MCF 10A (cell line): ENCODE measurements at regions not wholly inside any gene's neighbourhood (a gene's known extent, or its start where the extent isn't known, plus 50 kb on each side); places are given as distances from the start of the nearest gene placed in this dataset.

Experiments used
- BruUV-seq: library from RNA; stranded (reverse); fragments of 400-500 nt; replicated peaks from 2 replicates; lab custom pipeline; 2021; lab: Mats Ljungman, UMichigan
- CTCF ChIA-PET: fragments of 300-600 bp; sonication (Branson Sonifier 250); formaldehyde crosslinking; extraction: SDS; loops from one replicate; lab custom pipeline; 2021; ENCODE audit warnings: antibody characterized with exemption, inconsistent platforms; lab: Yijun Ruan, JAX
- POLR2A ChIA-PET: fragments of 300-600, 350-650 bp; sonication (Branson Sonifier 250); formaldehyde crosslinking; extraction: SDS; loops from one replicate; lab custom pipeline; 2020; ENCODE audit warnings: antibody characterized with exemption, inconsistent platforms; lab: Yijun Ruan, JAX
- DNase-seq: peaks from one replicate; pipeline ENCODE4 v3.0.0-alpha.2; 2018; ENCODE audit not compliant: unreplicated experiment
- H3K27ac Mint-ChIP-seq: one replicate; pipeline ENCODE4 v1.8.0; 2022; ENCODE audit warnings: mild to moderate bottlenecking, low read depth, mixed read lengths; ENCODE audit not compliant: unreplicated experiment
- H3K27me3 Mint-ChIP-seq: one replicate; pipeline ENCODE4 v1.8.0; 2022; ENCODE audit warnings: mixed read lengths; ENCODE audit not compliant: insufficient read depth, unreplicated experiment
- H3K36me3 Mint-ChIP-seq: one replicate; pipeline ENCODE4 v1.8.0; 2022; ENCODE audit warnings: mild to moderate bottlenecking, moderate library complexity, mixed read lengths; ENCODE audit not compliant: insufficient read depth, unreplicated experiment
- H3K4me1 Mint-ChIP-seq: one replicate; pipeline ENCODE4 v1.8.0; 2022; ENCODE audit warnings: mixed read lengths; ENCODE audit not compliant: insufficient read depth, unreplicated experiment
- H3K4me3 Mint-ChIP-seq: one replicate; pipeline ENCODE4 v1.8.0; 2022; ENCODE audit warnings: mild to moderate bottlenecking, moderate library complexity, mixed read lengths; ENCODE audit not compliant: unreplicated experiment
- H3K9me3 Mint-ChIP-seq: one replicate; pipeline ENCODE4 v1.8.0; 2022; ENCODE audit warnings: mixed read lengths; ENCODE audit not compliant: unreplicated experiment
- intact Hi-C: fragments of 100-400 bp; cut with micrococcal nuclease; formaldehyde crosslinking; loops from 2 replicates; pipeline ENCODE4 v1.14.1; 2022
- TF ChIP-seq, protein P1 (sequence below): fragments of 200-600 bp; IDR thresholded peaks from one replicate; pipeline ENCODE4 v1.8.0; 2022; ENCODE audit warnings: antibody characterized with exemption, mild to moderate bottlenecking; ENCODE audit not compliant: unreplicated experiment

- no peaks in the 10 kb centered on the region for H3K36me3 Mint-ChIP-seq
- H3K27me3 Mint-ChIP-seq = peaks cover 22% of the 10 kb centered on the region
- no peaks in the 10 kb centered on the region for H3K4me1 Mint-ChIP-seq
- no peak overlapping the region for H3K27ac Mint-ChIP-seq
- DNase-seq = no peak
- BruUV-seq = no TSS peak
- no peak overlapping the region for H3K4me3 Mint-ChIP-seq
- TF ChIP-seq, protein P1, sequence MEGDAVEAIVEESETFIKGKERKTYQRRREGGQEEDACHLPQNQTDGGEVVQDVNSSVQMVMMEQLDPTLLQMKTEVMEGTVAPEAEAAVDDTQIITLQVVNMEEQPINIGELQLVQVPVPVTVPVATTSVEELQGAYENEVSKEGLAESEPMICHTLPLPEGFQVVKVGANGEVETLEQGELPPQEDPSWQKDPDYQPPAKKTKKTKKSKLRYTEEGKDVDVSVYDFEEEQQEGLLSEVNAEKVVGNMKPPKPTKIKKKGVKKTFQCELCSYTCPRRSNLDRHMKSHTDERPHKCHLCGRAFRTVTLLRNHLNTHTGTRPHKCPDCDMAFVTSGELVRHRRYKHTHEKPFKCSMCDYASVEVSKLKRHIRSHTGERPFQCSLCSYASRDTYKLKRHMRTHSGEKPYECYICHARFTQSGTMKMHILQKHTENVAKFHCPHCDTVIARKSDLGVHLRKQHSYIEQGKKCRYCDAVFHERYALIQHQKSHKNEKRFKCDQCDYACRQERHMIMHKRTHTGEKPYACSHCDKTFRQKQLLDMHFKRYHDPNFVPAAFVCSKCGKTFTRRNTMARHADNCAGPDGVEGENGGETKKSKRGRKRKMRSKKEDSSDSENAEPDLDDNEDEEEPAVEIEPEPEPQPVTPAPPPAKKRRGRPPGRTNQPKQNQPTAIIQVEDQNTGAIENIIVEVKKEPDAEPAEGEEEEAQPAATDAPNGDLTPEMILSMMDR = no peak
- CTCF ChIA-PET = no interaction called here
- intact Hi-C loops = no loop called here
- H3K9me3 Mint-ChIP-seq = no peaks in the 10 kb centered on the region
- POLR2A ChIA-PET = interaction anchor here (0.5 to 1.0 kb wide), 2 partner anchors 65 to 821 kb away, joined by 3 read pairs; no protein-coding TSS in a partner anchor
Observed at GRCh38 chr14:22497671-22498093, 91.3 kb downstream of the DAD1 start.

DNA sequence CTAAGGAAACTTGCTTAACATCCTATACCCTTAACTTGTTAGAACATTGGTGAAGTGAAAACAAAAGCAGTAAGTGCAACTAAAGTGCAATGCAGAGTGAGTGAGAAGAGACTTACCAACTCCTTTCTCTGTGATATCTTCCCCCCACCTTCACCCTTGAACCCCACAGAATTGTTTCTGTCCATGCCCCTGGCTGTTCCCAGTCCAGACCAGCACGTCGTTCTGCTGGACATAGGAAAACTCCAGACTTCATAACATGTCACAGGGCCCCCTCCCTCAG, 91.9 kb downstream of the DAD1 start:
- Mint-ChIP-seq H3K27ac (no peak overlapping the region), H3K4me1 (no peaks in the 10 kb centered on the region), H3K36me3 (no peaks in the 10 kb centered on the region), H3K4me3 (no peak overlapping the region), H3K9me3 (no peaks in the 10 kb centered on the region), H3K27me3 (peaks cover 28% of the 10 kb centered on the region)
- no peak for DNase-seq
- intact Hi-C loops = no loop called here
- POLR2A ChIA-PET = interaction anchor here (0.5 kb wide), 1 partner anchor 822 kb away, joined by 3 read pairs; no protein-coding TSS in a partner anchor
- BruUV-seq = no TSS peak
- TF ChIP-seq, protein P1 = no peak
- CTCF ChIA-PET = no interaction called here

- no peaks in the 10 kb centered on the region for H3K9me3 Mint-ChIP-seq
- TF ChIP-seq, protein P1 = no peak
- BruUV-seq = no TSS peak
- intact Hi-C loops = no loop called here
- H3K27ac Mint-ChIP-seq = no peak overlapping the region
- H3K27me3 Mint-ChIP-seq = peaks cover 53% of the 10 kb centered on the region
- POLR2A ChIA-PET = no interaction called here
- H3K4me3 Mint-ChIP-seq = no peak overlapping the region
- CTCF ChIA-PET = no interaction called here
- no peaks in the 10 kb centered on the region for H3K4me1 Mint-ChIP-seq
- H3K36me3 Mint-ChIP-seq = no peaks in the 10 kb centered on the region
- DNase-seq = no peak
Observed at GRCh38 chr14:22494486-22495135, 94.4 kb downstream of the DAD1 start.

DNA sequence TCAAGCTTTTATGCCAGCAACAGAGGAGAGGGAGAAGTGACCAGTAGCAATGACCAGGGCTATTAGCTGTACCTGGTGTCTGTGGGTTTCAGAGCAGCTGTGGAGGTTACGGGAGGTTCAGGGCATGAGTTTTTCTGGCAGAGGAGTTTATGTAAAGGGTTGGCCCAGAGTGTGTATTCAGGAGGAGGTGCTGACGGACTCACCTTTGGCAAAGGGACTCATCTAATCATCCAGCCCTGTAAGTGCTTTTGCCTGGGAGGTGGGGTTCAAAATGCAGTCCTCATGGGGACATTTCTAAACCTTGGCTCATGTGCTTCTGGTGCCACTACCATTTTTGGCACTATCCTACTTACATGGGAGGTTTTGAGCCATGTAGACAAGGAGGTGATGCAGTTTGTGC, 95.3 kb downstream of the DAD1 start:
- DNase-seq = no peak
- H3K4me3 Mint-ChIP-seq = no peak overlapping the region
- H3K27ac Mint-ChIP-seq = peak overlapping the region; percentile 17
- H3K4me1 Mint-ChIP-seq = no peaks in the 10 kb centered on the region
- POLR2A ChIA-PET = no interaction called here
- CTCF ChIA-PET = no interaction called here
- H3K27me3 Mint-ChIP-seq = peaks cover 61% of the 10 kb centered on the region
- TF ChIP-seq, protein P1 = no peak
- BruUV-seq = no TSS peak
- no peaks in the 10 kb centered on the region for H3K36me3 Mint-ChIP-seq
- intact Hi-C loops = no loop called here
- no peaks in the 10 kb centered on the region for H3K9me3 Mint-ChIP-seq
